Effector memory CD8-positive, alpha-beta T cell (primary cell): ENCODE measurements at regions not wholly inside any gene's neighbourhood (a gene's known extent, or its start where the extent isn't known, plus 50 kb on each side); places are given as distances from the start of the nearest gene placed in this dataset.

Source experiments
- ATAC-seq: fragments of 150-1000 bp; cut with Tn5 transposase; replicated peaks from 2 replicates; pipeline ENCODE4 v1.10.0; 2021; ENCODE audit warnings: mild to moderate bottlenecking, moderate library complexity
- DNase-seq, 3 experiments: peaks; one replicate each; pipeline ENCODE4 v3.0.0; 2021
- H3K27ac Mint-ChIP-seq, 2 donors: one replicate each; pipeline ENCODE4 v1.8.0; 2022; ENCODE audit warnings: mild to moderate bottlenecking in 2 of 2, mixed read lengths in 2 of 2, moderate library complexity in 2 of 2
- H3K27me3 Mint-ChIP-seq, 2 donors: one replicate each; pipeline ENCODE4 v1.8.0; 2022; ENCODE audit warnings: mixed read lengths in 2 of 2
- H3K36me3 Mint-ChIP-seq: one replicate; pipeline ENCODE4 v1.8.0; 2022; ENCODE audit warnings: mild to moderate bottlenecking, moderate library complexity, mixed read lengths; ENCODE audit not compliant: insufficient read depth
- H3K4me1 Mint-ChIP-seq, 2 donors: one replicate each; pipeline ENCODE4 v1.8.0; 2022; ENCODE audit warnings: low read depth in 2 of 2, mixed read lengths in 2 of 2
- H3K4me3 Mint-ChIP-seq, 2 donors: one replicate each; pipeline ENCODE4 v1.8.0; 2022; ENCODE audit warnings: mild to moderate bottlenecking in 2 of 2, mixed read lengths in 2 of 2, moderate library complexity in 2 of 2
- H3K9me3 Mint-ChIP-seq, 2 donors: one replicate each; pipeline ENCODE4 v1.8.0; 2022; ENCODE audit warnings: mixed read lengths in 2 of 2

- Mint-ChIP-seq H3K4me3 (no peak overlapping the region), H3K9me3 (peaks cover 2 to 7% of the 10 kb centered on the region in 2 donors), H3K27me3 (peaks cover 26 to 40% of the 10 kb centered on the region in 2 donors), H3K4me1 (no peaks in the 10 kb centered on the region), H3K36me3 (no peaks in the 10 kb centered on the region), H3K27ac (no peak overlapping the region)
- ATAC-seq (no peak), DNase-seq (no peak)
Measured at GRCh38 chr1:5594056-5594956, 397.9 kb downstream of the NPHP4 start.

DNA sequence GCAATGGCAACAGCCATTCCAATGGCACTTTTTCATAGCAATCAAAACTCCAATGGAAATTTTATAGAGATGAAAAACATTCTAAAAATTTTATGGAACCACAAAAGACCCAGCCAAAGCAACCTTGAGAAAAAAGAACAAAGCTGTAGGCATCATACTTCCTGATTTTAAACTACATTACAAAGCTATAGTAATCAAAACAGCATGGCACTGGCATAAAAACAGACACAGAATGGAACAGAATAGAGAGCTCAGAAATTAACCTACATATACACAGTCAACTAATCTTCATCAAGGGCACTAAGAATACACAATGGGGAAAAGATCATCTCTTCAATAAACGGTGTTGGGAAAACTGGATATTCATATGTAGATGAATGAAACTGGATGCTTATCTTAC lies 401.5 kb downstream of the NPHP4 start:
- Mint-ChIP-seq H3K27me3 (peaks cover 37 to 40% of the 10 kb centered on the region in 2 donors), H3K4me1 (no peaks in the 10 kb centered on the region)

DNA sequence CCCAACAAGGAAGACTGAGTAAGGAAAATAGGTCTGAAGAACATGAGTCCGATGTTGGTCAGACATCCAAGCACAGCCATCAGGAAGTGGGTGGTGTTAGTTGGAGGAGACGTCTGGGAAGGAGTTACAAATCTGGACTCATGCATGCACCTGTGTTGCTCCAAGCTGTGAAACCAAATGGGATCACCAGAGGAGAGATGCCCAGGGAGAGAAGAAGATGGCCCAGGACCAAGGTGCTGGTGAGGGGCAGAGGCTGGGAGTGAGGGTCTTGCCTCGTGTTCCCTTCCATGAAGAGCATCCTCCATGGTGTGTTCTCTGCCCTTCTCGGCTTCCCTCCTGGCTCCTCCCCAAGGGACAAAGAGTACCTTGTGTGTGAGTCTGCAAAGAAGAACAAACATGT lies 405.6 kb downstream of the NPHP4 start:
- H3K27me3 Mint-ChIP-seq, result peaks cover 48 to 53% of the 10 kb centered on the region in 2 donors
- H3K4me3 Mint-ChIP-seq, result no peak overlapping the region
- H3K9me3 Mint-ChIP-seq, result peaks cover 2 to 7% of the 10 kb centered on the region in 2 donors
- no peaks in the 10 kb centered on the region for H3K4me1 Mint-ChIP-seq
- H3K36me3 Mint-ChIP-seq, result no peaks in the 10 kb centered on the region
- ATAC-seq, result no peak
- no peak overlapping the region for H3K27ac Mint-ChIP-seq
- DNase-seq, result no peak

More for the DNA sequence above, 401.5 kb downstream of the NPHP4 start:
- ATAC-seq (no peak), DNase-seq (no peak)
- no peak overlapping the region for H3K27ac Mint-ChIP-seq
- no peak overlapping the region for H3K4me3 Mint-ChIP-seq
- no peaks in the 10 kb centered on the region for H3K36me3 Mint-ChIP-seq
- peaks cover 2 to 7% of the 10 kb centered on the region in 2 donors for H3K9me3 Mint-ChIP-seq

DNA sequence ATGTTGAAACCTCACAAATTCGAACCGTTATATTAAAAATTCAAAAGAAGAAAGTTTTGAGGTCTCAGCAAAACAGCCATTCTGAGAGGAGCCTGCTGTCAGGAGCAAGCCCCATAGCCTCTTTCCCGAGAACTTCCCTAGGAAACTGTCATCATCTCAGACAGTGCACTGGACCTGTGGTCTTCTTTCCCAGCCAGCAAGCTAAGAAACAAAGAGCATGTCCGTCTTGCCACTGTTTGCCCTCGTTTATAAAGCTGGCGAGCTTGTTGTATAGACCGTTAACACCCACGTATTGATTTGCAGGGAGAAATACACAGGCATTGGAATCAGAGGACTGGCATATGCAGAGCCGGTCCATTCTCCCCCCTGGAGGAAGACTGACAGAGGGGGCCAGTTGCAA lies 407.0 kb downstream of the NPHP4 start:
- H3K27me3 Mint-ChIP-seq, result peaks cover 62 to 67% of the 10 kb centered on the region in 2 donors
- DNase-seq, result no peak
- H3K4me1 Mint-ChIP-seq, result no peaks in the 10 kb centered on the region
- no peak overlapping the region for H3K27ac Mint-ChIP-seq
- H3K36me3 Mint-ChIP-seq, result no peaks in the 10 kb centered on the region
- no peaks in the 10 kb centered on the region for H3K9me3 Mint-ChIP-seq
- ATAC-seq, result no peak
- H3K4me3 Mint-ChIP-seq, result no peak overlapping the region

GRCh38 chr1:5580926-5581325 lies 411.3 kb downstream of the NPHP4 start:
- H3K4me1 Mint-ChIP-seq, result no peaks in the 10 kb centered on the region
- no peak for ATAC-seq
- H3K27ac Mint-ChIP-seq, result no peak overlapping the region
- H3K27me3 Mint-ChIP-seq, result peaks cover 70 to 72% of the 10 kb centered on the region in 2 donors
- DNase-seq, result no peak
- no peak overlapping the region for H3K4me3 Mint-ChIP-seq
- H3K9me3 Mint-ChIP-seq, result no peaks in the 10 kb centered on the region
- H3K36me3 Mint-ChIP-seq, result no peaks in the 10 kb centered on the region

GRCh38 chr1:5579966-5580365 lies 412.3 kb downstream of the NPHP4 start:
- Mint-ChIP-seq H3K9me3 (no peaks in the 10 kb centered on the region), H3K36me3 (no peaks in the 10 kb centered on the region), H3K27me3 (peaks cover 67 to 72% of the 10 kb centered on the region in 2 donors), H3K4me1 (no peaks in the 10 kb centered on the region), H3K27ac (no peak overlapping the region), H3K4me3 (no peak overlapping the region)
- ATAC-seq (no peak), DNase-seq (no peak)

GRCh38 chr1:5578690-5579089 lies 413.5 kb downstream of the NPHP4 start:
- H3K4me3 Mint-ChIP-seq, result no peak overlapping the region
- no peaks in the 10 kb centered on the region for H3K4me1 Mint-ChIP-seq
- no peaks in the 10 kb centered on the region for H3K9me3 Mint-ChIP-seq
- no peaks in the 10 kb centered on the region for H3K36me3 Mint-ChIP-seq
- ATAC-seq (no peak), DNase-seq (no peak)
- H3K27ac Mint-ChIP-seq, result no peak overlapping the region
- H3K27me3 Mint-ChIP-seq, result peaks cover 60 to 72% of the 10 kb centered on the region in 2 donors

- Mint-ChIP-seq H3K9me3 (no peaks in the 10 kb centered on the region), H3K27ac (no peak overlapping the region), H3K4me3 (no peak overlapping the region), H3K36me3 (no peaks in the 10 kb centered on the region), H3K27me3 (peaks cover 47 to 63% of the 10 kb centered on the region in 2 donors), H3K4me1 (no peaks in the 10 kb centered on the region)
- no peak for DNase-seq
- ATAC-seq, result no peak
Measured at GRCh38 chr1:5577255-5578040, 414.8 kb downstream of the NPHP4 start.

DNA sequence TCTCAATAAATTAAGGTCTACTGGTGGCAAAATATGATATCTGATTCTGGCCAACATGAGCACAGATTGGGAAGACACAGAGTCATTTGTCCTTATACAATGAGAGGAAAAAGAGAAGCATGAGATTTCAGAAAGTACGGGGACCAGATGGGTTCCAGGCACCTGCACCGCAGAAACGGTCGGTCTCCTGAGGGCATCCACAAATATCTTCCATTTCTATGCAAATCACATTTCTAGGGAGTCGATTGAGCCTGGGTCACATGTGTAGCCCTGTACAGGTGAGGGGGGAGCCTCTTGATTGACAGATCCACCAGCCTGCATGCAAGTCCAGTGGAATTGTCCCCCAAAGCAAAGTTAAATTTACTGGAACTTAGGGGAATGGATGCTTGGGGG lies 415.6 kb downstream of the NPHP4 start:
- no peaks in the 10 kb centered on the region for H3K9me3 Mint-ChIP-seq
- DNase-seq (no peak), ATAC-seq (no peak)
- H3K36me3 Mint-ChIP-seq, result no peaks in the 10 kb centered on the region
- H3K27ac Mint-ChIP-seq, result no peak overlapping the region
- peaks cover 39 to 59% of the 10 kb centered on the region in 2 donors for H3K27me3 Mint-ChIP-seq
- H3K4me3 Mint-ChIP-seq, result no peak overlapping the region
- H3K4me1 Mint-ChIP-seq, result no peaks in the 10 kb centered on the region

- no peak overlapping the region for H3K27ac Mint-ChIP-seq
- DNase-seq (no peak), ATAC-seq (no peak)
- no peaks in the 10 kb centered on the region for H3K36me3 Mint-ChIP-seq
- H3K27me3 Mint-ChIP-seq, result peaks cover 34 to 54% of the 10 kb centered on the region in 2 donors
- no peak overlapping the region for H3K4me3 Mint-ChIP-seq
- no peaks in the 10 kb centered on the region for H3K9me3 Mint-ChIP-seq
- no peaks in the 10 kb centered on the region for H3K4me1 Mint-ChIP-seq
Measured at GRCh38 chr1:5576011-5576672, 416.1 kb downstream of the NPHP4 start.

- no peak for ATAC-seq
- no peak for DNase-seq
- peaks cover 0 to 3% of the 10 kb centered on the region in 2 donors for H3K9me3 Mint-ChIP-seq
- H3K36me3 Mint-ChIP-seq, result no peaks in the 10 kb centered on the region
- H3K27ac Mint-ChIP-seq, result no peak overlapping the region
- no peak overlapping the region for H3K4me3 Mint-ChIP-seq
- no peaks in the 10 kb centered on the region for H3K4me1 Mint-ChIP-seq
- H3K27me3 Mint-ChIP-seq, result peaks cover 27 to 47% of the 10 kb centered on the region in 2 donors
Measured at GRCh38 chr1:5575396-5575940, 416.8 kb downstream of the NPHP4 start.

DNA sequence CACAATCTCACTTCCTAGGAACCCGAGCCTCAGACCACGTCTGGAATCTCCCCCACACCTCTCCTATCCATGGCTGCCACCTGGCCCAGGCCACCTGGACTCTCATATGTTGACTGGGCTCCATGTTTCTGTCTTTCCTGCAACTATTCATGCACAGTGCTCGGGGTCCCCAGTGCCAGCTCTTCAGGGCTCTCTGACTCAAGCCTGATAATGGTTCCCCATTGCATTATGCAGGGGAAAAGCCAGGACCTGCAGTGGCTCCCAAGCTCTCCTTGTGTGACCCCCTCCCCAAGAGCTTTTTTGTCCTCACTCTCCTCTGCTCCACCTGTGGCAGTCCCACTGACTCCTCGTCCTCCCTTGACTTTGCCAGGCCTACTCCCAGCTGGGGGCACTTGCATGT lies 417.6 kb downstream of the NPHP4 start:
- Mint-ChIP-seq H3K9me3 (peaks cover under 1 to 3% of the 10 kb centered on the region in 2 donors), H3K4me3 (no peak overlapping the region), H3K27me3 (peaks cover 21 to 43% of the 10 kb centered on the region in 2 donors), H3K27ac (no peak overlapping the region), H3K36me3 (no peaks in the 10 kb centered on the region), H3K4me1 (no peaks in the 10 kb centered on the region)
- DNase-seq (no peak), ATAC-seq (no peak)

GRCh38 chr1:5572794-5573193 lies 419.4 kb downstream of the NPHP4 start:
- no peak for ATAC-seq
- no peak overlapping the region for H3K4me3 Mint-ChIP-seq
- H3K36me3 Mint-ChIP-seq, result no peaks in the 10 kb centered on the region
- no peak overlapping the region for H3K27ac Mint-ChIP-seq
- H3K9me3 Mint-ChIP-seq, result peaks cover 3 to 14% of the 10 kb centered on the region in 2 donors
- no peaks in the 10 kb centered on the region for H3K4me1 Mint-ChIP-seq
- DNase-seq, result no peak
- H3K27me3 Mint-ChIP-seq, result peaks cover 27 to 33% of the 10 kb centered on the region in 2 donors
